NT2/D1 (cell line): ENCODE measurements at regions not wholly inside any gene's neighbourhood (a gene's known extent, or its start where the extent isn't known, plus 50 kb on each side); places are given as distances from the start of the nearest gene placed in this dataset.

Experiments used
- SUZ12 ChIP-seq: IDR thresholded peaks from 2 replicates; pipeline ENCODE4 v1.6.1; 2011; ENCODE audit not compliant: insufficient read length, insufficient read depth; ENCODE audit errors: extremely low read depth
- ZNF274 ChIP-seq: IDR thresholded peaks from 2 replicates; pipeline ENCODE4 v1.6.1; 2011; ENCODE audit warnings: mild to moderate bottlenecking, low read depth, low read length

DNA sequence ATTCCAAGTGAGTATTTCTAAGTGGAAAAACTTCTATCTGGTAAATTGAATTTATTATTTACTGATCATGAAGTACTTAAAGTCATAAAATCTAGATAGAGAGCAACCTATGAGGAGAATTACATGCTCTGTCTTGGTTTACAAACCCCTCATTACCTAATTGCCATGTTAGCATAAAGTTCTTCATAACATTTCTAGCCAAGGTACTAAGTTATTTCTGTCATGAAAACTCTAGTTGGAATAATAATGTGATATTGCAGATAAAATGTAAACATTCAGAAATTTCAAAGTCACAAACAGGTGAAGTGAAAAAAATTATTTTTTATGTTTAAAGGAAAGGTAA lies 228.6 kb downstream of the TTLL7 start:
- TF ChIP-seq SUZ12 (no peak), ZNF274 (no peak)
